ENCODE measurements at regions not wholly inside any gene's neighbourhood (a gene's known extent, or its start where the extent isn't known, plus 50 kb on each side); places are given as distances from the start of the nearest gene placed in this dataset.
"Not testable (repeated sequence)": the region's sequence is repeated elsewhere in the genome, so short reads cannot be mapped to it uniquely, and the experiment has no call there.

GRCh38 chr4:63986253-63986652, 423.0 kb downstream of the TECRL start:
- in situ Hi-C loops (cut with HindIII; ENCODE audit: low sequenced_read_pairs) = no loop called here
- TF ChIP-seq CTCF (IDR thresholded peaks at IDR 0.05; ENCODE audit: low read depth, low read length, missing control alignments) = no peak
- no peak overlapping the region for H3K4me3 ChIP-seq (ENCODE audit: low read depth, low read length)
- DNase-seq (ENCODE audit: low read depth) = no peak

GRCh38 chr4:63983224-63983623, 426.0 kb downstream of the TECRL start:
- TF ChIP-seq CTCF (IDR thresholded peaks at IDR 0.05; ENCODE audit: low read depth, low read length, missing control alignments) = no peak
- no peak for DNase-seq (ENCODE audit: low read depth)
- in situ Hi-C loops (cut with HindIII; ENCODE audit: low sequenced_read_pairs) = no loop called here
- no peak overlapping the region for H3K4me3 ChIP-seq (ENCODE audit: low read depth, low read length)

- no peak for DNase-seq (ENCODE audit: low read depth)
- H3K4me3 ChIP-seq (ENCODE audit: low read depth, low read length) = no peak overlapping the region
- TF ChIP-seq CTCF (IDR thresholded peaks at IDR 0.05; ENCODE audit: low read depth, low read length, missing control alignments) = no peak
- in situ Hi-C loops (cut with HindIII; ENCODE audit: low sequenced_read_pairs) = no loop called here
These were observed 443.4 kb downstream of the TECRL start for GRCh38 chr4:63965875-63966274.

- H3K4me3 ChIP-seq (ENCODE audit: low read depth, low read length); in situ Hi-C loops (cut with HindIII; ENCODE audit: low sequenced_read_pairs); DNase-seq (ENCODE audit: low read depth): not testable (repeated sequence)
These were observed 466.5 kb downstream of the TECRL start for GRCh38 chr4:63942706-63943286.

- no peak for DNase-seq (ENCODE audit: low read depth)
- TF ChIP-seq CTCF (IDR thresholded peaks at IDR 0.05; ENCODE audit: low read depth, low read length, missing control alignments) = no peak
- no peak overlapping the region for H3K4me3 ChIP-seq (ENCODE audit: low read depth, low read length)
- in situ Hi-C loops (cut with HindIII; ENCODE audit: low sequenced_read_pairs) = no loop called here
These were observed 471.3 kb downstream of the TECRL start for GRCh38 chr4:63937961-63938360.

- no peak for TF ChIP-seq CTCF (IDR thresholded peaks at IDR 0.05; ENCODE audit: low read depth, low read length, missing control alignments)
- H3K4me3 ChIP-seq (ENCODE audit: low read depth, low read length) = no peak overlapping the region
- in situ Hi-C loops (cut with HindIII; ENCODE audit: low sequenced_read_pairs) = no loop called here
- no peak for DNase-seq (ENCODE audit: low read depth)
These were observed 487.1 kb downstream of the TECRL start for GRCh38 chr4:63922146-63922545.

- no peak for DNase-seq (ENCODE audit: low read depth)
- in situ Hi-C loops (cut with HindIII; ENCODE audit: low sequenced_read_pairs) = no loop called here
- H3K4me3 ChIP-seq (ENCODE audit: low read depth, low read length) = no peak overlapping the region
- no peak for TF ChIP-seq CTCF (IDR thresholded peaks at IDR 0.05; ENCODE audit: low read depth, low read length, missing control alignments)
These were observed 487.7 kb downstream of the TECRL start for GRCh38 chr4:63921561-63921960.
